KOPT-K1 (cell line): ENCODE measurements at regions not wholly inside any gene's neighbourhood (a gene's known extent, or its start where the extent isn't known, plus 50 kb on each side); places are given as distances from the start of the nearest gene placed in this dataset.
A peak's percentile ranks its signal among the peaks of the same experiment; 100 is the strongest.

Experiments used
- H3K27ac ChIP-seq: fragments of 200-600 bp; sonication (generic); 2 replicates; pipeline ENCODE4 v1.5.1; 2016; ENCODE audit warnings: antibody characterized with exemption, mild to moderate bottlenecking, low read depth, low read length; ENCODE audit not compliant: poor library complexity, severe bottlenecking
- H3K36me3 ChIP-seq: fragments of 200-600 bp; sonication (generic); 2 replicates; pipeline ENCODE4 v1.5.1; 2017; ENCODE audit warnings: antibody characterized with exemption, mild to moderate bottlenecking, low read length, moderate library complexity; ENCODE audit not compliant: insufficient read depth
- H3K9me3 ChIP-seq: fragments of 200-600 bp; sonication (generic); 2 replicates; pipeline ENCODE4 v1.5.1; 2017; ENCODE audit warnings: antibody characterized with exemption, low read length, mild to moderate bottlenecking; ENCODE audit not compliant: insufficient read depth, poor library complexity, severe bottlenecking

DNA sequence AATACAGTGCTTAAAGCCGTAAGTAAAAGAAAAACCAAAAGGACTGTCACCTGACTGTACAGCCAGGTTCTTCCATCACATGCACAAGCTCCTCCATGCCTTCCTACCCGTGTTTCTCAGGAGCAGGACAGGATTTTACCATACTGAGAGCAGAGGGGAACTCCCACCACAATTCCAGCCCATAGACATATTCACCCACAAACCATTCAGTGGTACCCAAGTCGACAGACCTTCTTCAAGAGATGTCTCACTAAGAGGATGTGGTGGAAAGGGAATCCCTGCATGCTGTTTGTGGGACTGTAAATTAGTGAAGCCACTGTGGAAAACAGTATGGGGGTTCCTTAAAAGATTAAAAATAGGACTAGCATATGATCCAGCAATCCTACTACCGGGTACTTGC, 66.9 kb upstream of the DOCK9 start:
- Histone ChIP-seq H3K36me3 (no peaks in the 10 kb centered on the region), H3K27ac (no peak overlapping the region), H3K9me3 (no peaks in the 10 kb centered on the region)

GRCh38 chr13:99045396-99045795, 67.5 kb upstream of the DOCK9 start:
- Histone ChIP-seq H3K27ac (no peak overlapping the region), H3K9me3 (no peaks in the 10 kb centered on the region), H3K36me3 (no peaks in the 10 kb centered on the region)

GRCh38 chr13:99046851-99047250, 69.0 kb upstream of the DOCK9 start:
- peak overlapping the region; percentile 39 for H3K27ac ChIP-seq
- no peaks in the 10 kb centered on the region for H3K36me3 ChIP-seq
- no peaks in the 10 kb centered on the region for H3K9me3 ChIP-seq

GRCh38 chr13:99050983-99051488, 73.2 kb upstream of the DOCK9 start:
- Histone ChIP-seq H3K27ac (peak overlapping the region; percentile 57), H3K9me3 (no peaks in the 10 kb centered on the region), H3K36me3 (no peaks in the 10 kb centered on the region)

- Histone ChIP-seq H3K36me3 (no peaks in the 10 kb centered on the region), H3K9me3 (no peaks in the 10 kb centered on the region), H3K27ac (peak overlapping the region; percentile 57)
Measured at GRCh38 chr13:99051768-99052455, 74.0 kb upstream of the DOCK9 start.

DNA sequence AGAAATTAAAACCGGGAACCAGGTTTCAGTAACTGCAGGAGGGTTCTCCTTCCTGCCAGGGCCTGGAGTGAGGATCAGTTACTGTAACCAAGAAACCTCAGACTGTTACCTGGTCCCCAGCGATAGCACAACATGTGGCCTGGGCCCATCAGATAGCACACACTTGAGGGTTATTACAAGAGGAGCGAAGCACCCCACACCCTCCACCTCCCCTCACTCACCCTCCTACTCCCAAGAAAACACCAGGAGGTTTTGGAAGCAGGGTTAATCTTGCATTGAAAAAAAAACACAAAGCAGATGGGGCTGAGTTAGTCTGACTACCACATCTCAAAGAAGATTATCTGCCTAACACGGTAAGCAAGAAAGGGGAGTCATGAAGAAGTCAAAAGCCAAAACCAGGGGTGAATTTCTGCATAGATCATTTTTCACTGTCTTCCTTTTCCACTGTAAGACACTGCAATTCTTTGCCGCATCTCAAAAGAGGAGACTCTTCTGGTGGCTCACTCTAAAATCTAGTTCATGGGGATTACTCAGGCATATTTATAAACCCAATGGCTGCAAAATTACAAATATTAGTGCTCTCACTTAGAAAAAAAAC, 75.9 kb upstream of the DOCK9 start:
- Histone ChIP-seq H3K36me3 (no peaks in the 10 kb centered on the region), H3K27ac (peak overlapping the region; percentile 57), H3K9me3 (no peaks in the 10 kb centered on the region)

GRCh38 chr13:99055281-99055680, 77.4 kb upstream of the DOCK9 start:
- no peaks in the 10 kb centered on the region for H3K36me3 ChIP-seq
- H3K9me3 ChIP-seq, result no peaks in the 10 kb centered on the region
- H3K27ac ChIP-seq, result peak overlapping the region; percentile 57

GRCh38 chr13:99055735-99056134, 77.9 kb upstream of the DOCK9 start:
- no peaks in the 10 kb centered on the region for H3K9me3 ChIP-seq
- H3K27ac ChIP-seq, result peak overlapping the region; percentile 57
- H3K36me3 ChIP-seq, result no peaks in the 10 kb centered on the region

DNA sequence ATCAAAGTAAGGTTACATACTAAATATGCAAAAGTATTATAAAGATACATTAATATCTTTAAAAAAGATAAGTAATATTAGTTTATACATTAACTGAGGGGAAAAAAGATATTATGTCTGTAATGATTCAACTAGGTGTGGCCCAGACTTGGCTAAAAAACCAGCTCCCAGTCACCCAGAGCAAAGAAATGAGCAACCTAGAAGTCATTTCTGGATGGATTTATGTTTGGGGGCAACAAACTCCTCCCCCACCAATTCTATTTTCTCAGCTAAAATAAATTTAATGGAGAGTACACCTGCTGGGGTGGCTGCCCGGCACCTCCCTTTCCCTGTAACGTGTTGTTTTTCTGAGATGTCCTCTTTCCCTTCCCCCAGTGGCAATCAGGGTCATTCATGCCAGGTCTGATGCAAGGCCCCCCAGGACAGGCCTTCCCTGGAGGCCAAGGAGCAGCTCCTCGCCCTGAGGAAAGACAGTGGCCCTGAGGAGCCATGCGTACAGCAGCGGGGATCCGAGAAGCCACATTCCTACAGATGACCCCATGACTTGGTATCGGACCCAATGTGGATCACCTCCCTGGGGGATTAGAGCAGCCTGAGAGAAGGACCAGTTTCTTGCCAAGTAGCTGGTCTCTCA, 78.6 kb upstream of the DOCK9 start:
- Histone ChIP-seq H3K36me3 (no peaks in the 10 kb centered on the region), H3K9me3 (no peaks in the 10 kb centered on the region), H3K27ac (no peak overlapping the region)

GRCh38 chr13:99057310-99057975, 79.6 kb upstream of the DOCK9 start:
- Histone ChIP-seq H3K36me3 (no peaks in the 10 kb centered on the region), H3K9me3 (no peaks in the 10 kb centered on the region), H3K27ac (no peak overlapping the region)

DNA sequence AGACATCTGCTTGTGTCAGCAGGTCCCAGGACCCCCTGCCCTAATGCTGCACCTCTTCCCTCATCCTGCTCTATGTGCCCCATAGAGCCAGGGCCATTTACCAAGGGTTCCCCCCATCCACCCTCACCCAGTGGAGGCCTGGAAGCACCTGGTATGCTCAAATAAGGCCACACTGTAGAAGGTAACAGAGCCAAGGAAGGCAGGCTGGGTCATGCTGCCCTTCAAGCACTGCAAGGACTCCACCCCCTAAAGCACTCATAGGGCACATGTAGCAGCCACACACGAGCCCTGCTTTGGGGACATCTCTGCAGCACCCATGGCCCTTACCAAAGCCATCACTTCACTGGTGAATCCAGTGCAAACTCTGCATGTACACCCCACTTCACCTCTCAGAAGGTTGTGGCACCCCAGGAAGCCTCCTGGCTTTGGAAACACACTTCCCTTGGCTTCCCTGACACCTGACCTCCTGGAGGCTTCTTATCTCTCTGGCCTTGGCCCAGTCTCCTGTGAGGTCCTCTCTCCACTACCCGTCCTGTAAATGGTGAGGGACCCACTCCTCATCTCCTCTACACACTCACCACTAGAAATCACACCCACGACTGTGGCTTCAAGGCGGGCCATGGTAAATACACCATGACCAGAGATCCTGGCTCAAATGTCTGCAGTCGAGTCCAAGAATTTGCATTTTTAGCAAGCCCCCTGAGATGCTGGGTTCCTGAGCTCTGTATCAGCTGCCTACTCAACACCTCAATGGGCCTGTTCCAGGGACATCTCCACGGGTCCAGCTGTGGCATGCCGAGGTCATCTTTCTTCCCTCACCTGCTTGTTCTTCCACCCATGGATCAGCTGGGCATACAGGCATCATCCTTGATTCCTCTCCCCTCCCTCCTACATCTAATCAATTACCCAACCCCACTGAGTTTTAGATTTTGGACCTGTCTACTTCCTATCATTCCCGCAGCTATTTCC, 80.9 kb upstream of the DOCK9 start:
- H3K27ac ChIP-seq, result no peak overlapping the region
- H3K36me3 ChIP-seq, result no peaks in the 10 kb centered on the region
- H3K9me3 ChIP-seq, result no peaks in the 10 kb centered on the region

- Histone ChIP-seq H3K27ac (no peak overlapping the region), H3K36me3 (no peaks in the 10 kb centered on the region), H3K9me3 (no peaks in the 10 kb centered on the region)
Measured at GRCh38 chr13:99059498-99060075, 81.7 kb upstream of the DOCK9 start.

- H3K27ac ChIP-seq, result no peak overlapping the region
- H3K36me3 ChIP-seq, result no peaks in the 10 kb centered on the region
- H3K9me3 ChIP-seq, result no peaks in the 10 kb centered on the region
Measured at GRCh38 chr13:99061411-99061810, 83.5 kb upstream of the DOCK9 start.

- Histone ChIP-seq H3K36me3 (no peaks in the 10 kb centered on the region), H3K9me3 (no peaks in the 10 kb centered on the region), H3K27ac (no peak overlapping the region)
Measured at GRCh38 chr13:99062593-99062992, 84.7 kb upstream of the DOCK9 start.
